Adipocyte (in vitro differentiated cells): ENCODE measurements at regions not wholly inside any gene's neighbourhood (a gene's known extent, or its start where the extent isn't known, plus 50 kb on each side); places are given as distances from the start of the nearest gene placed in this dataset.

Experiments
- DNase-seq: peaks from one replicate; pipeline ENCODE4 v3.0.0-alpha.2; 2015; ENCODE audit warnings: low read depth
- H3K27me3 ChIP-seq: replicated peaks from 2 replicates; pipeline ENCODE4 v1.7.0; 2013; ENCODE audit warnings: mild to moderate bottlenecking, low read length, moderate library complexity; ENCODE audit not compliant: control insufficient read depth, insufficient read depth
- H3K36me3 ChIP-seq: 2 replicates; pipeline ENCODE4 v1.7.0; 2013; ENCODE audit warnings: low read length, mild to moderate bottlenecking, moderate library complexity; ENCODE audit not compliant: control insufficient read depth, insufficient read depth, severe bottlenecking
- H3K4me1 ChIP-seq: 2 replicates; pipeline ENCODE4 v1.7.0; 2013; ENCODE audit warnings: mild to moderate bottlenecking, low read length, moderate library complexity; ENCODE audit not compliant: control insufficient read depth, insufficient read depth
- H3K4me3 ChIP-seq: 2 replicates; pipeline ENCODE4 v1.7.0; 2013; ENCODE audit warnings: mild to moderate bottlenecking, low read length, moderate library complexity
- H3K9ac ChIP-seq: 2 replicates; pipeline ENCODE4 v1.7.0; 2013; ENCODE audit warnings: mild to moderate bottlenecking, low read length, moderate library complexity
- H3K9me3 ChIP-seq: 2 replicates; pipeline ENCODE4 v1.7.0; 2013; ENCODE audit warnings: mild to moderate bottlenecking, low read length, moderate library complexity; ENCODE audit not compliant: control insufficient read depth

- Histone ChIP-seq H3K4me1 (no peaks in the 10 kb centered on the region), H3K4me3 (no peak overlapping the region), H3K36me3 (no peaks in the 10 kb centered on the region), H3K9ac (no peak overlapping the region), H3K9me3 (no peaks in the 10 kb centered on the region), H3K27me3 (no peaks in the 10 kb centered on the region)
- DNase-seq, result no peak
Observed at GRCh38 chr1:4018466-4019146, 118.5 kb upstream of the C1orf174 start.

DNA sequence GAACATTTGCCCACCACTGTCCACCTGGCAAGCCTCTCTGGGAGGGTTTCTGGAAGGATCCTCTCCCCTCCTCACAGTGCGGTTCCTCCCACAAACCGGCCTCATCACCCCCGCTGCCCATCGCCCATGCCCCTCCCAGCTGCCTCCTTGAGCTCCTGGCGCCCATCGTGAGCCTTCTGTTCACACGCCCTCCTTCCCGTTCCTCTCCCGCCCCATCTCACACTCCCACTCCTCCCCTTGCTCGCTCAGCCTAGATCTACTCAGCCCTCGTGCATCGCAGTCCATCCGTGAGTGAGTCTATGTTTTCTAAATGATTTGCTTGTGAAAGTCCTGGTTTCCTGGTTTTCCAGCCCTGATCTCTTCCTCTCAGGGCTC, 119.1 kb upstream of the C1orf174 start:
- Histone ChIP-seq H3K4me3 (no peak overlapping the region), H3K4me1 (no peaks in the 10 kb centered on the region), H3K27me3 (no peaks in the 10 kb centered on the region), H3K9me3 (no peaks in the 10 kb centered on the region), H3K9ac (no peak overlapping the region), H3K36me3 (no peaks in the 10 kb centered on the region)
- no peak for DNase-seq

DNA sequence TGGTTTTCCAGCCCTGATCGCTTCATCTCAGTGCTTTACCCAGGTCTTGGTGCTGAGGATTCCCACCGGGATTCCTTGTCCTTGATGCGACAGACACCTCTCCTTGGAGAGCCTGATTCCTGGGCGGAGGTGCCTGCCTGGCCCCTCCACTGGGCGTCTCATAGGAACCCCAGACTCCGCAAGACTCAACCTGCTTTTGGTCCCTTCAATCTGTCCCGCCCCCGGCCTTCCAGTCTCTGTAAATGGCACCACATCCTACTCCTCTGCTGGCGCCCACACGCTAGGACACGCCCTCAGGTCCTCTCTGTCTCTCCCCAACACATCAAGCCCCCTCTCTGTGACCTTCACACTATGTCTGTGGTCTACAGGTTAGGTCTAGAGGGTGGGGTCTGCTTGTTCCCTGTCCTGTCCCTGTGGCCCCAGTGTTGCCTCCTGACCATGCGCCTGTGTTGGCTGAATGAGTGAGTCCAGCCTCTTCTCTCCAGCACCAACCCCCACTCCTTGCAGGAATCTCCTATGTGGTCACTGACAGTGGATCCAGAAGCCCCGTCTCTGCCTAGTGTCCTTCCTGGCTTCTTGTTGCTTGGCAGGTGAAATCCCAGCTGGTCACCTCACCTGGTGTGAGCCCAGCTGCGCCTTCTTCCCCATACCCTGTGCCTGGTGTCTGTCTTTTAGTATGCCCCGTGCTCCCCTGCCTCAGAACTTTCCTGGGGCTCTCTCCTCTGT, 119.7 kb upstream of the C1orf174 start:
- no peak overlapping the region for H3K9ac ChIP-seq
- no peaks in the 10 kb centered on the region for H3K9me3 ChIP-seq
- H3K4me3 ChIP-seq, result no peak overlapping the region
- H3K4me1 ChIP-seq, result no peaks in the 10 kb centered on the region
- H3K36me3 ChIP-seq, result no peaks in the 10 kb centered on the region
- H3K27me3 ChIP-seq, result no peaks in the 10 kb centered on the region
- no peak for DNase-seq

GRCh38 chr1:4020449-4020848, 120.4 kb upstream of the C1orf174 start:
- DNase-seq, result no peak
- H3K36me3 ChIP-seq, result no peaks in the 10 kb centered on the region
- no peak overlapping the region for H3K4me3 ChIP-seq
- H3K9ac ChIP-seq, result no peak overlapping the region
- no peaks in the 10 kb centered on the region for H3K27me3 ChIP-seq
- H3K9me3 ChIP-seq, result no peaks in the 10 kb centered on the region
- no peaks in the 10 kb centered on the region for H3K4me1 ChIP-seq

- DNase-seq, result no peak
- H3K4me3 ChIP-seq, result no peak overlapping the region
- no peak overlapping the region for H3K9ac ChIP-seq
- no peaks in the 10 kb centered on the region for H3K9me3 ChIP-seq
- H3K4me1 ChIP-seq, result no peaks in the 10 kb centered on the region
- no peaks in the 10 kb centered on the region for H3K36me3 ChIP-seq
- no peaks in the 10 kb centered on the region for H3K27me3 ChIP-seq
Observed at GRCh38 chr1:4021136-4021973, 121.3 kb upstream of the C1orf174 start.

- H3K9me3 ChIP-seq, result no peaks in the 10 kb centered on the region
- H3K9ac ChIP-seq, result no peak overlapping the region
- no peak for DNase-seq
- H3K36me3 ChIP-seq, result no peaks in the 10 kb centered on the region
- H3K4me1 ChIP-seq, result no peaks in the 10 kb centered on the region
- no peaks in the 10 kb centered on the region for H3K27me3 ChIP-seq
- no peak overlapping the region for H3K4me3 ChIP-seq
Observed at GRCh38 chr1:4021974-4022268, 121.8 kb upstream of the C1orf174 start.

GRCh38 chr1:4022715-4023114, 122.6 kb upstream of the C1orf174 start:
- no peaks in the 10 kb centered on the region for H3K36me3 ChIP-seq
- no peak overlapping the region for H3K9ac ChIP-seq
- no peaks in the 10 kb centered on the region for H3K27me3 ChIP-seq
- no peak for DNase-seq
- H3K4me3 ChIP-seq, result no peak overlapping the region
- no peaks in the 10 kb centered on the region for H3K4me1 ChIP-seq
- H3K9me3 ChIP-seq, result no peaks in the 10 kb centered on the region

DNA sequence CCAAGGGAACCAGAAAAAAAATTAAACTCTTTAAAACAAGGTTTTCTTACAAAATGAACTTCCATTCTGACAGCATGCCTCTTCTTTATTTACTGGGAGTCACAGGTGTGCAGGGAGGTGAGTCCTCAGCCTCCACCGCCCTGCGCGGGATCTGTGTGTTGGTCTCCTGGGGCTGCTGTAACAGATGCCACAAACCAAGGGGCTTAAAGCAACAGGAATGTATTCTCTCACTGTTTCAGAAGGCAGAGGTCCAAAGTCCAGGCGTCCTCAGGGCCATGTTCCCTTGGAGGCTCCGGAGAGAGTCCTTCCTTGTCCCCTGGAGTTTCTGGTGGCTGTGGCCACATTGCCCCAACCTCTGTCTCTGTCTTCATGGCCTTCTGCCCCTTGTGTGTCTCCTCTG, 123.6 kb upstream of the C1orf174 start:
- no peaks in the 10 kb centered on the region for H3K4me1 ChIP-seq
- H3K36me3 ChIP-seq, result no peaks in the 10 kb centered on the region
- no peak overlapping the region for H3K9ac ChIP-seq
- H3K4me3 ChIP-seq, result no peak overlapping the region
- H3K9me3 ChIP-seq, result no peaks in the 10 kb centered on the region
- DNase-seq, result no peak
- H3K27me3 ChIP-seq, result no peaks in the 10 kb centered on the region

DNA sequence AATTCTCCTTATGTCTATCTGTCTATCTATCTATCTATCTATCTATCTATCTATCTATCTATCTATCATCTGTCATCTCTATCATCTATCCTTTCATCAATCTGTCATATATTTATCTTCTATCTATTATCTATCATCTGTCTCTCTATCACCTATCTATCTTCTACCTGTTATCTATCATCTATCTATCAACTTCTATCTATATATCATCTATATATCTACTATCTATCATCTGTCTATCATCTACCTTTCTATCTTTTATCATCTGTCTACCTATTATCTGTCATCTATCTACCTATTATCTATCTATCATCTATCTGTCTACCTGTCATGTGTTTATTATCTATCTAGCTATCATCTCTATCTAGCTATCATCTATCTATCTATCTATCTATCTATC, 124.7 kb upstream of the C1orf174 start:
- H3K4me3 ChIP-seq, result no peak overlapping the region
- H3K36me3 ChIP-seq, result no peaks in the 10 kb centered on the region
- no peaks in the 10 kb centered on the region for H3K9me3 ChIP-seq
- no peaks in the 10 kb centered on the region for H3K4me1 ChIP-seq
- DNase-seq, result no peak
- H3K27me3 ChIP-seq, result no peaks in the 10 kb centered on the region
- H3K9ac ChIP-seq, result no peak overlapping the region

DNA sequence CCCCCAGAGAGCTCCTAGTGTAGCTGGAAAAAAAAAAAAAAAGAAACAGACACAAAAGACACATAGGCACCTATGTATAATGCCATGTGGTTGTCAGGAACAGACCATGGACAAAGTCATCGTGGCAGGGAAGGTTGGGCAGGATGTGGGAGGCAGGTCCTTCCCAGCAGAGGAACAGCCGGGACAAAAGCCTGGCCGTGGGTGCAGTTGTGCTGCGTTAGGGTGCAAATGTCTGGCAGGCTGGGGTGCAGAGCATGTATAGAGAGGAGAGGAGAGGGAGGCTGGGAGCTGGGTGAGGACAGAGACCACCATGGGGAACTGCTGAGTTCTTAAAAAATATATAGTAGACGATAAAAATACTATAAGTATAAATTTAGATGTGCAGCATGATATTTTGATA, 125.7 kb upstream of the C1orf174 start:
- Histone ChIP-seq H3K4me1 (no peaks in the 10 kb centered on the region), H3K4me3 (no peak overlapping the region), H3K9ac (no peak overlapping the region), H3K36me3 (no peaks in the 10 kb centered on the region), H3K27me3 (no peaks in the 10 kb centered on the region), H3K9me3 (peaks cover 1% of the 10 kb centered on the region)
- no peak for DNase-seq

GRCh38 chr1:4027008-4027407, 126.9 kb upstream of the C1orf174 start:
- Histone ChIP-seq H3K27me3 (no peaks in the 10 kb centered on the region), H3K36me3 (no peaks in the 10 kb centered on the region), H3K4me1 (no peaks in the 10 kb centered on the region), H3K9ac (no peak overlapping the region), H3K9me3 (peaks cover 8% of the 10 kb centered on the region), H3K4me3 (no peak overlapping the region)
- DNase-seq, result no peak
